ENCODE measurements at regions not wholly inside any gene's neighbourhood (a gene's known extent, or its start where the extent isn't known, plus 50 kb on each side); places are given as distances from the start of the nearest gene placed in this dataset.
"Not testable (repeated sequence)": the region's sequence is repeated elsewhere in the genome, so short reads cannot be mapped to it uniquely, and the experiment has no call there.

DNA sequence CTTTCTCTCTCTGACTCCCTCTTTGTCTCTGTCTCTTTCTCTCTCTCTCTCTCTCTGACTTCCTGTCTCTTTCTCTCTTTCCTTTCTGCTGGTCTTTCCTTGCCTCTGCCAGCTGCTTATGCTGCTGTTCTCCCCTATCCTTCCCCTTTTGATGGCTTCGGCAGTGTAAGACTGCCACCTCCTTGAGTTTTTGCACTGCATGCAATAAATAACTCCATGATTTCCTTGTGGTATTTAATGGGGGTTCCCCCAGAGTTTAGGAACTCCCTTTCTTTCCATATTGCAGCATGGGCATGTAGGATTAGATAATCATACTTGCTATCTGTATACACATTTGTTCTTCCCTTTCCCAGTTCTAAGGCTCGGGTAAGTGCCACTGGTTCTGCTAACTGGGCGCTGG lies 157.8 kb upstream of the BANK1 start:
- TF ChIP-seq CTCF (conservative IDR thresholded peaks at IDR 0.05 in 1 of 2, IDR thresholded peaks at IDR 0.05 in 1 of 2; ENCODE audit: low read depth in 1 of 2, low read length in 2 of 2); EZH2 (IDR thresholded peaks at IDR 0.05; ENCODE audit: low read length, missing control alignments): not testable (repeated sequence)
